H9 (cell line): ENCODE measurements at regions not wholly inside any gene's neighbourhood (a gene's known extent, or its start where the extent isn't known, plus 50 kb on each side); places are given as distances from the start of the nearest gene placed in this dataset.

ENCODE experiments used
- DNase-seq: peaks from one replicate; pipeline ENCODE4 v3.0.0-alpha.2; 2017
- H2AFZ ChIP-seq: one replicate; pipeline ENCODE4 v1.6.1; 2013; ENCODE audit warnings: mild to moderate bottlenecking, low read length, control low read depth, moderate library complexity
- H2AK5ac ChIP-seq: 2 replicates; pipeline ENCODE4 v1.6.1; 2013; ENCODE audit warnings: low read length, control low read depth, mixed read lengths; ENCODE audit not compliant: insufficient read length
- H2BK120ac ChIP-seq: one replicate; pipeline ENCODE4 v1.6.1; 2013; ENCODE audit warnings: low read depth, mild to moderate bottlenecking, low read length, control low read depth, inconsistent platforms; ENCODE audit not compliant: poor library complexity, severe bottlenecking
- H2BK12ac ChIP-seq: 2 replicates; pipeline ENCODE4 v1.6.1; 2013; ENCODE audit warnings: low read length, control low read depth, mixed read lengths, low read depth; ENCODE audit not compliant: insufficient read length
- H2BK15ac ChIP-seq: 2 replicates; pipeline ENCODE4 v1.6.1; 2013; ENCODE audit warnings: low read depth, low read length, control low read depth
- H2BK20ac ChIP-seq: one replicate; pipeline ENCODE4 v1.6.1; 2013; ENCODE audit warnings: low read depth, mild to moderate bottlenecking, low read length, control low read depth, inconsistent platforms; ENCODE audit not compliant: poor library complexity, severe bottlenecking
- H2BK5ac ChIP-seq: 2 replicates; pipeline ENCODE4 v1.6.1; 2013; ENCODE audit warnings: low read length, control low read depth, mixed read lengths; ENCODE audit not compliant: insufficient read length
- H3K14ac ChIP-seq: 2 replicates; pipeline ENCODE4 v1.6.1; 2013; ENCODE audit warnings: low read length, control low read depth; ENCODE audit not compliant: insufficient read depth
- H3K18ac ChIP-seq: 2 replicates; pipeline ENCODE4 v1.6.1; 2013; ENCODE audit warnings: low read depth, mild to moderate bottlenecking, mixed read lengths, low read length, control low read depth; ENCODE audit not compliant: insufficient read length
- H3K23ac ChIP-seq: 2 replicates; pipeline ENCODE4 v1.6.1; 2013; ENCODE audit warnings: low read length, control low read depth, mixed read lengths, low read depth; ENCODE audit not compliant: insufficient read length
- H3K23me2 ChIP-seq: 2 replicates; pipeline ENCODE4 v1.6.1; 2013; ENCODE audit warnings: low read depth, mild to moderate bottlenecking, mixed read lengths, low read length, control low read depth; ENCODE audit not compliant: insufficient read length, poor library complexity, severe bottlenecking
- H3K27ac ChIP-seq: 2 replicates; pipeline ENCODE4 v1.5.1; 2013; ENCODE audit warnings: low read length, control low read depth, mixed read lengths, low read depth; ENCODE audit not compliant: insufficient read length
- H3K27me3 ChIP-seq: 2 replicates; pipeline ENCODE4 v1.6.1; 2013; ENCODE audit warnings: low read length, control low read depth, inconsistent platforms; ENCODE audit not compliant: insufficient read depth
- H3K4ac ChIP-seq: 2 replicates; pipeline ENCODE4 v1.6.1; 2013; ENCODE audit warnings: low read depth, mild to moderate bottlenecking, control low read depth, inconsistent platforms, low read length, moderate library complexity
- H3K4me1 ChIP-seq: 2 replicates; pipeline ENCODE4 v1.6.1; 2013; ENCODE audit warnings: low read length, control low read depth, inconsistent platforms; ENCODE audit not compliant: insufficient read depth
- H3K4me2 ChIP-seq: 2 replicates; pipeline ENCODE4 v1.6.1; 2013; ENCODE audit warnings: low read length, control low read depth, mixed read lengths; ENCODE audit not compliant: insufficient read length, insufficient read depth
- H3K56ac ChIP-seq: 2 replicates; pipeline ENCODE4 v1.6.1; 2013; ENCODE audit warnings: low read depth, mild to moderate bottlenecking, mixed read lengths, low read length, control low read depth; ENCODE audit not compliant: insufficient read length
- H3K79me1 ChIP-seq: 2 replicates; pipeline ENCODE4 v1.6.1; 2013; ENCODE audit warnings: low read depth, mild to moderate bottlenecking, moderate library complexity, low read length, control low read depth, inconsistent platforms; ENCODE audit not compliant: insufficient read depth, poor library complexity, severe bottlenecking
- H3K79me2 ChIP-seq: 2 replicates; pipeline ENCODE4 v1.6.1; 2013; ENCODE audit warnings: low read length, control low read depth, inconsistent platforms; ENCODE audit not compliant: insufficient read depth
- H3K9ac ChIP-seq: 2 replicates; pipeline ENCODE4 v1.6.1; 2013; ENCODE audit warnings: low read length, control low read depth, mixed read lengths; ENCODE audit not compliant: insufficient read length; ENCODE audit errors: extremely low read depth
- H3K9me3 ChIP-seq: one replicate; pipeline ENCODE4 v1.6.1; 2013; ENCODE audit warnings: low read depth, low read length, inconsistent platforms; ENCODE audit not compliant: control insufficient read depth
- H3T11ph ChIP-seq: one replicate; pipeline ENCODE4 v1.6.1; 2013; ENCODE audit warnings: mild to moderate bottlenecking, low read length, control low read depth, inconsistent platforms
- H4K20me1 ChIP-seq: one replicate; pipeline ENCODE4 v1.6.1; 2013; ENCODE audit not compliant: control insufficient read depth, insufficient read length, insufficient read depth
- H4K5ac ChIP-seq: 2 replicates; pipeline ENCODE4 v1.6.1; 2013; ENCODE audit warnings: low read depth, mild to moderate bottlenecking, mixed read lengths, low read length, control low read depth; ENCODE audit not compliant: insufficient read length
- H4K8ac ChIP-seq: replicated peaks from 2 replicates; pipeline ENCODE4 v1.6.1; 2013; ENCODE audit warnings: low read length, control low read depth, mixed read lengths, low read depth; ENCODE audit not compliant: insufficient read length
- H4K91ac ChIP-seq: 2 replicates; pipeline ENCODE4 v1.6.1; 2013; ENCODE audit warnings: low read depth, mild to moderate bottlenecking, moderate library complexity, mixed read lengths, low read length, control low read depth; ENCODE audit not compliant: insufficient read length
- H3K27ac Mint-ChIP-seq, 3 experiments: 2 replicates in 2 of 3; 3 replicates in 1 of 3; pipeline ENCODE4 v1.8.0; 2020 to 2021; ENCODE audit warnings: mixed read lengths in 3 of 3, mild to moderate bottlenecking in 1 of 3, moderate library complexity in 1 of 3
- H3K27me3 Mint-ChIP-seq: 2 replicates; pipeline ENCODE4 v1.8.0; 2021; ENCODE audit warnings: low read depth, mild to moderate bottlenecking, moderate library complexity, mixed read lengths
- H3K36me3 Mint-ChIP-seq, 3 experiments: 2 replicates in 2 of 3; 3 replicates in 1 of 3; pipeline ENCODE4 v1.8.0; 2020 to 2021; ENCODE audit warnings: low read depth in 3 of 3, mixed read lengths in 3 of 3; ENCODE audit not compliant: insufficient read depth in 1 of 3
- H3K4me1 Mint-ChIP-seq, 2 experiments: 2 replicates each; pipeline ENCODE4 v1.8.0; 2020; ENCODE audit warnings: mixed read lengths in 2 of 2
- H3K4me3 Mint-ChIP-seq, 2 experiments: 2 replicates in 1 of 2; 3 replicates in 1 of 2; pipeline ENCODE4 v1.8.0; 2020 to 2021; ENCODE audit warnings: mild to moderate bottlenecking in 2 of 2, mixed read lengths in 2 of 2, moderate library complexity in 1 of 2
- H3K9me3 Mint-ChIP-seq, 2 experiments: 2 replicates in 1 of 2; 3 replicates in 1 of 2; pipeline ENCODE4 v1.8.0; 2020; ENCODE audit warnings: mild to moderate bottlenecking in 2 of 2, mixed read lengths in 2 of 2, moderate library complexity in 1 of 2
- CTCF ChIP-seq: fragments of 200-600 bp; sonication (generic); conservative IDR thresholded peaks from 3 replicates; pipeline ENCODE4 v1.8.0; 2021; ENCODE audit warnings: antibody characterized with exemption, mild to moderate bottlenecking
- WGBS: extraction: QIAGEN DNeasy Blood & Tissue Kit; methylation state at CpG from one replicate; pipeline ENCODE4 v1.1.7; 2013; ENCODE audit warnings: missing lambda C conversion rate, low lambda C conversion rate, mixed read lengths; ENCODE audit not compliant: insufficient read length; ENCODE audit errors: extremely low coverage; 5-methylcytosine and 5-hydroxymethylcytosine counted together

- no peak overlapping the region for H3K18ac ChIP-seq
- H2BK5ac ChIP-seq, result no peak overlapping the region
- no peak overlapping the region for H3K14ac ChIP-seq
- peaks cover 1% of the 10 kb centered on the region for H3K27me3 Mint-ChIP-seq
- no peaks in the 10 kb centered on the region for H4K20me1 ChIP-seq
- no peak overlapping the region for H3K23ac ChIP-seq
- H3K4me1 Mint-ChIP-seq, result peaks cover 31 to 40% of the 10 kb centered on the region in 2 experiments
- H3K79me1 ChIP-seq, result no peaks in the 10 kb centered on the region
- no peak overlapping the region for H3K27ac Mint-ChIP-seq
- H3K27me3 ChIP-seq, result no peaks in the 10 kb centered on the region
- no peak overlapping the region for H3K4me3 Mint-ChIP-seq
- H2BK12ac ChIP-seq, result no peak overlapping the region
- H2AFZ ChIP-seq, result no peak overlapping the region
- no peak overlapping the region for H3T11ph ChIP-seq
- TF ChIP-seq CTCF, result no peak
- H3K9me3 ChIP-seq, result no peaks in the 10 kb centered on the region
- no peak overlapping the region for H3K4ac ChIP-seq
- H3K79me2 ChIP-seq, result no peaks in the 10 kb centered on the region
- H3K4me2 ChIP-seq, result no peak overlapping the region
- no peak overlapping the region for H3K27ac ChIP-seq
- H4K91ac ChIP-seq, result no peak overlapping the region
- H3K23me2 ChIP-seq, result no peaks in the 10 kb centered on the region
- no peak overlapping the region for H2BK120ac ChIP-seq
- H4K8ac ChIP-seq, result no peak overlapping the region
- no peak for DNase-seq
- H2AK5ac ChIP-seq, result no peak overlapping the region
- H2BK15ac ChIP-seq, result no peak overlapping the region
- no peak overlapping the region for H2BK20ac ChIP-seq
- no peak overlapping the region for H4K5ac ChIP-seq
- H3K9me3 Mint-ChIP-seq, result no peaks in the 10 kb centered on the region; a peak in 1 of 5 replicates
- H3K4me1 ChIP-seq, result peaks cover 13% of the 10 kb centered on the region
- H3K9ac ChIP-seq, result no peak overlapping the region
- no peaks in the 10 kb centered on the region; a peak in 1 of 7 replicates for H3K36me3 Mint-ChIP-seq
- WGBS, result no CpG with 5 or more reads among the region's 3 CpGs
- H3K56ac ChIP-seq, result no peak overlapping the region
These were observed 254.2 kb downstream of the CBLN1 start for GRCh38 chr16:49027420-49027819.
